ENCODE measurements at regions not wholly inside any gene's neighbourhood (a gene's known extent, or its start where the extent isn't known, plus 50 kb on each side); places are given as distances from the start of the nearest gene placed in this dataset.

DNA sequence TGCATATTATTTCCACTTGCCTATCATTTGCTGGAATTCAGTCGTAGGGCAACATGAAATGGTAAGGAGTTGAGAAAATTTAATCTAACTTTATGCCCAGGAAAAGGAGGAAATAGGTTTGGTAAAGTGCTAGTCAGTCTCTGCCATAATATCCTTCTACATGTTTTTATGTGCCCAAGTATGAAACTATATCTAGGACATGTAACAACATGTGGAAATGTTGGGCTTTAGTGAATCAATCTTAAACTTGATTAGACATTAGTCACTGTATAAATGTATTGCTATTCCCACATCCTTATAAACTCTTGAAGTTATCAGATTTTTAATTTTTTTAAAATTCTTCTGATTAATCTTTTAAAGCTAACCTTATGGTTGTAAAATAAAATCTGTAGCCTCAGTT lies 204.7 kb upstream of the ZRANB2 start:
- BruUV-seq (replicated peaks) = no TSS peak
- CTCF ChIA-PET = no interaction called here
- Histone ChIP-seq H3K27me3 (ENCODE audit: control insufficient read depth, insufficient read depth, low read length) (no peaks in the 10 kb centered on the region), H3K4me1 (ENCODE audit: control insufficient read depth, insufficient read depth, low read length) (no peaks in the 10 kb centered on the region), H3K9me3 (ENCODE audit: control insufficient read depth, insufficient read depth, low read depth, low read length) (peaks cover 7% of the 10 kb centered on the region; the same call in 1 of the 2 replicates), H3K36me3 (ENCODE audit: control insufficient read depth, insufficient read depth, low read length) (no peaks in the 10 kb centered on the region), H3K27ac (ENCODE audit: low read length) (no peak overlapping the region), H3K4me3 (ENCODE audit: low read depth in 2 of 2, low read length in 2 of 2) (no peak overlapping the region)
- intact Hi-C loops (cut with micrococcal nuclease; ENCODE audit: unreplicated experiment) (no loop called here), in situ Hi-C loops (cut with HindIII; ENCODE audit: low pct_unique_long_range_greater_than_20kb, low sequenced_read_pairs) (no loop called here)
- POLR2A ChIA-PET = no interaction called here
- DNase-seq (ENCODE audit: low read depth, low spot score) (no peak), ATAC-seq (no peak)
- TF ChIP-seq POLR2AphosphoS5 (IDR thresholded peaks at IDR 0.05; ENCODE audit: low read depth, low read length) = no peak
- TF ChIP-seq SIN3A (IDR thresholded peaks at IDR 0.05; ENCODE audit: borderline replicate concordance, insufficient read depth, low read depth, low read length) = no peak
- TF ChIP-seq, protein P1, sequence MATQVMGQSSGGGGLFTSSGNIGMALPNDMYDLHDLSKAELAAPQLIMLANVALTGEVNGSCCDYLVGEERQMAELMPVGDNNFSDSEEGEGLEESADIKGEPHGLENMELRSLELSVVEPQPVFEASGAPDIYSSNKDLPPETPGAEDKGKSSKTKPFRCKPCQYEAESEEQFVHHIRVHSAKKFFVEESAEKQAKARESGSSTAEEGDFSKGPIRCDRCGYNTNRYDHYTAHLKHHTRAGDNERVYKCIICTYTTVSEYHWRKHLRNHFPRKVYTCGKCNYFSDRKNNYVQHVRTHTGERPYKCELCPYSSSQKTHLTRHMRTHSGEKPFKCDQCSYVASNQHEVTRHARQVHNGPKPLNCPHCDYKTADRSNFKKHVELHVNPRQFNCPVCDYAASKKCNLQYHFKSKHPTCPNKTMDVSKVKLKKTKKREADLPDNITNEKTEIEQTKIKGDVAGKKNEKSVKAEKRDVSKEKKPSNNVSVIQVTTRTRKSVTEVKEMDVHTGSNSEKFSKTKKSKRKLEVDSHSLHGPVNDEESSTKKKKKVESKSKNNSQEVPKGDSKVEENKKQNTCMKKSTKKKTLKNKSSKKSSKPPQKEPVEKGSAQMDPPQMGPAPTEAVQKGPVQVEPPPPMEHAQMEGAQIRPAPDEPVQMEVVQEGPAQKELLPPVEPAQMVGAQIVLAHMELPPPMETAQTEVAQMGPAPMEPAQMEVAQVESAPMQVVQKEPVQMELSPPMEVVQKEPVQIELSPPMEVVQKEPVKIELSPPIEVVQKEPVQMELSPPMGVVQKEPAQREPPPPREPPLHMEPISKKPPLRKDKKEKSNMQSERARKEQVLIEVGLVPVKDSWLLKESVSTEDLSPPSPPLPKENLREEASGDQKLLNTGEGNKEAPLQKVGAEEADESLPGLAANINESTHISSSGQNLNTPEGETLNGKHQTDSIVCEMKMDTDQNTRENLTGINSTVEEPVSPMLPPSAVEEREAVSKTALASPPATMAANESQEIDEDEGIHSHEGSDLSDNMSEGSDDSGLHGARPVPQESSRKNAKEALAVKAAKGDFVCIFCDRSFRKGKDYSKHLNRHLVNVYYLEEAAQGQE (IDR thresholded peaks at IDR 0.05; ENCODE audit: insufficient read depth in 1 of 2, low read depth in 2 of 2, low read length in 1 of 2) = no peak
- no peak for TF ChIP-seq TCF7L2 (IDR thresholded peaks at IDR 0.05; ENCODE audit: low read depth, low read length)
- TF ChIP-seq, protein P2, sequence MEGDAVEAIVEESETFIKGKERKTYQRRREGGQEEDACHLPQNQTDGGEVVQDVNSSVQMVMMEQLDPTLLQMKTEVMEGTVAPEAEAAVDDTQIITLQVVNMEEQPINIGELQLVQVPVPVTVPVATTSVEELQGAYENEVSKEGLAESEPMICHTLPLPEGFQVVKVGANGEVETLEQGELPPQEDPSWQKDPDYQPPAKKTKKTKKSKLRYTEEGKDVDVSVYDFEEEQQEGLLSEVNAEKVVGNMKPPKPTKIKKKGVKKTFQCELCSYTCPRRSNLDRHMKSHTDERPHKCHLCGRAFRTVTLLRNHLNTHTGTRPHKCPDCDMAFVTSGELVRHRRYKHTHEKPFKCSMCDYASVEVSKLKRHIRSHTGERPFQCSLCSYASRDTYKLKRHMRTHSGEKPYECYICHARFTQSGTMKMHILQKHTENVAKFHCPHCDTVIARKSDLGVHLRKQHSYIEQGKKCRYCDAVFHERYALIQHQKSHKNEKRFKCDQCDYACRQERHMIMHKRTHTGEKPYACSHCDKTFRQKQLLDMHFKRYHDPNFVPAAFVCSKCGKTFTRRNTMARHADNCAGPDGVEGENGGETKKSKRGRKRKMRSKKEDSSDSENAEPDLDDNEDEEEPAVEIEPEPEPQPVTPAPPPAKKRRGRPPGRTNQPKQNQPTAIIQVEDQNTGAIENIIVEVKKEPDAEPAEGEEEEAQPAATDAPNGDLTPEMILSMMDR (IDR thresholded peaks at IDR 0.05) = no peak

GRCh38 chr1:71276466-71276865 lies 195.6 kb upstream of the ZRANB2 start:
- CTCF ChIA-PET = no interaction called here
- intact Hi-C loops (cut with micrococcal nuclease; ENCODE audit: unreplicated experiment) (no loop called here), in situ Hi-C loops (cut with HindIII; ENCODE audit: low pct_unique_long_range_greater_than_20kb, low sequenced_read_pairs) (no loop called here)
- Histone ChIP-seq H3K4me1 (ENCODE audit: control insufficient read depth, insufficient read depth, low read length) (no peaks in the 10 kb centered on the region), H3K9me3 (ENCODE audit: control insufficient read depth, insufficient read depth, low read depth, low read length) (no peaks in the 10 kb centered on the region), H3K27ac (ENCODE audit: low read length) (no peak overlapping the region), H3K36me3 (ENCODE audit: control insufficient read depth, insufficient read depth, low read length) (no peaks in the 10 kb centered on the region), H3K4me3 (ENCODE audit: low read depth in 2 of 2, low read length in 2 of 2) (no peak overlapping the region), H3K27me3 (ENCODE audit: control insufficient read depth, insufficient read depth, low read length) (no peaks in the 10 kb centered on the region)
- TF ChIP-seq, protein P2 (IDR thresholded peaks at IDR 0.05) = no peak
- TF ChIP-seq, protein P1 (IDR thresholded peaks at IDR 0.05; ENCODE audit: insufficient read depth in 1 of 2, low read depth in 2 of 2, low read length in 1 of 2) = no peak
- TF ChIP-seq POLR2AphosphoS5 (IDR thresholded peaks at IDR 0.05; ENCODE audit: low read depth, low read length) = no peak
- DNase-seq (ENCODE audit: low read depth, low spot score) (no peak), ATAC-seq (no peak)
- BruUV-seq (replicated peaks) = no TSS peak
- POLR2A ChIA-PET = no interaction called here
